IMR-90 (cell line): ENCODE measurements at regions not wholly inside any gene's neighbourhood (a gene's known extent, or its start where the extent isn't known, plus 50 kb on each side); places are given as distances from the start of the nearest gene placed in this dataset.

ENCODE experiments used
- BHLHE40 ChIP-seq: fragments of 150-350 bp; IDR thresholded peaks from 2 replicates; pipeline ENCODE4 v1.6.1; 2016; ENCODE audit warnings: mild to moderate bottlenecking, low read depth, low read length
- CEBPB ChIP-seq: IDR thresholded peaks from 2 replicates; pipeline ENCODE4 v1.6.1; 2012; ENCODE audit warnings: low read depth, low read length, improper control_type of control experiment
- CHD1 ChIP-seq: IDR thresholded peaks from 2 replicates; pipeline ENCODE4 v1.6.1; 2012; ENCODE audit warnings: low read depth, low read length, improper control_type of control experiment
- FOS ChIP-seq: fragments of 150-350 bp; IDR thresholded peaks from 2 replicates; pipeline ENCODE4 v1.6.1; 2016; ENCODE audit warnings: low read depth, low read length
- MAZ ChIP-seq: IDR thresholded peaks from 2 replicates; pipeline ENCODE4 v1.6.1; 2012; ENCODE audit warnings: low read depth, mild to moderate bottlenecking, low read length, improper control_type of control experiment, moderate library complexity, borderline replicate concordance
- MXI1 ChIP-seq: IDR thresholded peaks from 2 replicates; pipeline ENCODE4 v1.6.1; 2012; ENCODE audit warnings: low read depth, mild to moderate bottlenecking, low read length, moderate library complexity, borderline replicate concordance
- POLR2A ChIP-seq: IDR thresholded peaks from 2 replicates; pipeline ENCODE4 v1.6.1; 2012; ENCODE audit warnings: mild to moderate bottlenecking, low read depth, low read length
- RAD21 ChIP-seq: IDR thresholded peaks from 2 replicates; pipeline ENCODE4 v1.6.1; 2012; ENCODE audit warnings: low read length, improper control_type of control experiment
- RFX5 ChIP-seq: IDR thresholded peaks from 2 replicates; pipeline ENCODE4 v1.8.0; 2012; ENCODE audit warnings: low read depth, mild to moderate bottlenecking, low read length, moderate library complexity
- SMC3 ChIP-seq: fragments of 150-350 bp; IDR thresholded peaks from 2 replicates; pipeline ENCODE4 v1.6.1; 2016; ENCODE audit warnings: low read depth, mild to moderate bottlenecking, antibody characterized with exemption, low read length, moderate library complexity
- TF ChIP-seq, protein P1 (sequence below): conservative IDR thresholded peaks from 2 replicates; pipeline ENCODE4 v1.5.1; 2012; ENCODE audit warnings: mild to moderate bottlenecking, low read depth, low read length, improper control_type of control experiment
- TF ChIP-seq, protein P2 (sequence below): fragments of 150-350 bp; IDR thresholded peaks from 2 replicates; pipeline ENCODE4 v1.6.1; 2016; ENCODE audit warnings: low read depth, mild to moderate bottlenecking, low read length, moderate library complexity, borderline replicate concordance
- TF ChIP-seq, protein P3 (sequence below): fragments of 150-350 bp; IDR thresholded peaks from 2 replicates; pipeline ENCODE4 v1.6.1; 2017; ENCODE audit warnings: mild to moderate bottlenecking, antibody characterized with exemption, low read length, low read depth

DNA sequence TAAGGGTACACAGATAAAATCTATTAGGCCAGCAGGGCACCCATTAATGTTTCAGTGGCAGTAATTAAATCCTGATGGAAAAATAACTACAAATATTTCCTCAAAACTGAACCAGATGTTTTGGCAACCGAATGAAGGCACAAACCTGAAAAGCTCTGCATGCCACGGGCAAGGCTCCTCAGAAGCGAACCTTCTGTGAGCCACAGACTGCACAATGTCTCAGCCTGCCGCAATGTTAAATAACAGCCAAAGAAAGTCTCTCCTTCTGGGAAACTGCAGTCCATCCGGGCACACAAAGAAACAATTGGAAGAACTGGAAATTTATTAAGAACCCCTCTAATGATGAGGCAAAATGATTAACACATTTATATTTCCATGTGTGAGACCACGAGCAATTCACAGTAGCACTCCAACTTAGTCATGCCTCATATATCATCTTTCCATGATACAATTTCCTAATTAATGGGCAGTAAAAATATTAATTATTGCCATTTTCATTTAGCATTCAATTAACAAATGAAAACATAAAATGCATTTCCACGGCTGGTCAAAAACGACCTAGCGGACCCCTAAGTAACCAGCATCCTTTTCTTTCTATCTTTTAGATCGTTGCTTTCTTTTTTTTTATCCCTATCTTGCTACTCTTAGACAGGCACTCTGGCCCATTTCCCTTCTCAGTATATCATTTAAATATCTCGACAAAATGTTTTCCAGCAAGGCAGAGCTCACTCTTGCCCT lies 237.5 kb downstream of the EPHA4 start:
- TF ChIP-seq, protein P1, sequence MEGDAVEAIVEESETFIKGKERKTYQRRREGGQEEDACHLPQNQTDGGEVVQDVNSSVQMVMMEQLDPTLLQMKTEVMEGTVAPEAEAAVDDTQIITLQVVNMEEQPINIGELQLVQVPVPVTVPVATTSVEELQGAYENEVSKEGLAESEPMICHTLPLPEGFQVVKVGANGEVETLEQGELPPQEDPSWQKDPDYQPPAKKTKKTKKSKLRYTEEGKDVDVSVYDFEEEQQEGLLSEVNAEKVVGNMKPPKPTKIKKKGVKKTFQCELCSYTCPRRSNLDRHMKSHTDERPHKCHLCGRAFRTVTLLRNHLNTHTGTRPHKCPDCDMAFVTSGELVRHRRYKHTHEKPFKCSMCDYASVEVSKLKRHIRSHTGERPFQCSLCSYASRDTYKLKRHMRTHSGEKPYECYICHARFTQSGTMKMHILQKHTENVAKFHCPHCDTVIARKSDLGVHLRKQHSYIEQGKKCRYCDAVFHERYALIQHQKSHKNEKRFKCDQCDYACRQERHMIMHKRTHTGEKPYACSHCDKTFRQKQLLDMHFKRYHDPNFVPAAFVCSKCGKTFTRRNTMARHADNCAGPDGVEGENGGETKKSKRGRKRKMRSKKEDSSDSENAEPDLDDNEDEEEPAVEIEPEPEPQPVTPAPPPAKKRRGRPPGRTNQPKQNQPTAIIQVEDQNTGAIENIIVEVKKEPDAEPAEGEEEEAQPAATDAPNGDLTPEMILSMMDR: no peak
- TF ChIP-seq RAD21 (no peak), MAZ (no peak), POLR2A (no peak), SMC3 (no peak), CEBPB (no peak), BHLHE40 (no peak), MXI1 (no peak), RFX5 (no peak), FOS (no peak), CHD1 (no peak)
- TF ChIP-seq, protein P2, sequence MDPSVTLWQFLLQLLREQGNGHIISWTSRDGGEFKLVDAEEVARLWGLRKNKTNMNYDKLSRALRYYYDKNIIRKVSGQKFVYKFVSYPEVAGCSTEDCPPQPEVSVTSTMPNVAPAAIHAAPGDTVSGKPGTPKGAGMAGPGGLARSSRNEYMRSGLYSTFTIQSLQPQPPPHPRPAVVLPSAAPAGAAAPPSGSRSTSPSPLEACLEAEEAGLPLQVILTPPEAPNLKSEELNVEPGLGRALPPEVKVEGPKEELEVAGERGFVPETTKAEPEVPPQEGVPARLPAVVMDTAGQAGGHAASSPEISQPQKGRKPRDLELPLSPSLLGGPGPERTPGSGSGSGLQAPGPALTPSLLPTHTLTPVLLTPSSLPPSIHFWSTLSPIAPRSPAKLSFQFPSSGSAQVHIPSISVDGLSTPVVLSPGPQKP: no peak
- TF ChIP-seq, protein P3, sequence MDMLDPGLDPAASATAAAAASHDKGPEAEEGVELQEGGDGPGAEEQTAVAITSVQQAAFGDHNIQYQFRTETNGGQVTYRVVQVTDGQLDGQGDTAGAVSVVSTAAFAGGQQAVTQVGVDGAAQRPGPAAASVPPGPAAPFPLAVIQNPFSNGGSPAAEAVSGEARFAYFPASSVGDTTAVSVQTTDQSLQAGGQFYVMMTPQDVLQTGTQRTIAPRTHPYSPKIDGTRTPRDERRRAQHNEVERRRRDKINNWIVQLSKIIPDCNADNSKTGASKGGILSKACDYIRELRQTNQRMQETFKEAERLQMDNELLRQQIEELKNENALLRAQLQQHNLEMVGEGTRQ: no peak
